ENCODE measurements at regions not wholly inside any gene's neighbourhood (a gene's known extent, or its start where the extent isn't known, plus 50 kb on each side); places are given as distances from the start of the nearest gene placed in this dataset.

DNA sequence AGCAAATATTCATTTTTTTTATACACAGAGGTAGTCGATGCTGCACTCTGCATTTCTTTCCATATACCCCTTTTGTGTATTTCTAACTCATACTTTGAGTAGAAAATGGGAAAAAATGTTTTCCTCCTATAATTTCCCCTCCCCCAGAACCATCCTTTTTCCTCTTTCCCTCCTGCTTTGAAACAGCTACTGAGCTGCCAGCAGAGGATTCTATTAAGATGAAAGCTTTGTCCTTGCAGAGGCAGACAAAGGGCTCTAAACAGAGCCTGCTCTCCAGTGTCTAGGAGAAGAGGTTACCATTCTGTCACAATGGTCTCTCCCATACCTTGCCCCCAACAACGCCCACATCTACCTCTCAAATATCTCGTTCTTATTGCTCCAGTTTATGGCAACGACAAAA is 74.6 kb upstream of the OSBPL8 start:
- WGBS (ENCODE audit: insufficient coverage, insufficient read length), result 100% methylated on average over 3 of the region's 4 CpGs

DNA sequence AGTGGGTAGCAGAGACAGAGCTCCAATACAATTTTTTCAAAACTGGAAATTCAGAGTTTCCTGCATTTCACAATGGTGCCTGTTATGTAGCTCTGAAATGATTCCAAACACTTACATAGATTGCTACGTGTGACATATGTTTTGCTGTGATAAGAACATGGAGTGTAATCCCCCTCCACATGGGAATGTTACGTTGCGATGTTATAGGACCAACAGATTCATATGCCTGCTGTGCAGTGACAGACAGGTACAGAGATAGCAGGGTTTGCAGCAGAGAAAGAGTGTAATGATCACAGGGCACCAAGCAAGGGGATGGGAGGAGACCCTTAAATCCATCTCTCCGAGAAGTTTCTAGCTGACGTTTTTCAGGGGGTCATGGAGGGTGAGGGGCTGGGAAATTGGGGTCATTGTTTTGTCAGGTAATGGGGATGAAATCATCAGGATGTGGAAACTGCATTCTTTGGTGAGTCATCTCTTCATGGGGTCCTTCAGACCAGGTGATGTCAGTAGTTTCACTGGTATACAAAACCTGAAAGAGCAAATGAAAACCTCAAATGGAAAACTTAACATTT is 76.6 kb upstream of the OSBPL8 start:
- Histone ChIP-seq H3K27ac (ENCODE audit: low read length) (no peak overlapping the region), H3K4me3 (ENCODE audit: low read length) (no peak overlapping the region), H3K4me1 (ENCODE audit: control insufficient read depth, insufficient read depth, low read length) (peaks cover 4% of the 10 kb centered on the region; the same call in 1 of the 2 replicates), H3K36me3 (ENCODE audit: control insufficient read depth, insufficient read depth, low read length) (no peaks in the 10 kb centered on the region), H3K27me3 (ENCODE audit: control insufficient read depth, insufficient read depth, low read length) (no peaks in the 10 kb centered on the region), H3K9me3 (ENCODE audit: control insufficient read depth, insufficient read depth, low read length) (no peaks in the 10 kb centered on the region)
- DNase-seq (ENCODE audit: low read depth, low spot score), result no peak
- no CpG with 5 or more reads among the region's 5 CpGs for WGBS (ENCODE audit: insufficient coverage, insufficient read length)

More for the DNA sequence above, 74.6 kb upstream of the OSBPL8 start:
- no peaks in the 10 kb centered on the region for H3K36me3 ChIP-seq (ENCODE audit: control insufficient read depth, insufficient read depth, low read length)
- peaks cover 4% of the 10 kb centered on the region; the same call in 1 of the 2 replicates for H3K4me1 ChIP-seq (ENCODE audit: control insufficient read depth, insufficient read depth, low read length)
- no peaks in the 10 kb centered on the region for H3K9me3 ChIP-seq (ENCODE audit: control insufficient read depth, insufficient read depth, low read length)
- no peak overlapping the region for H3K27ac ChIP-seq (ENCODE audit: low read length)
- DNase-seq (ENCODE audit: low read depth, low spot score), result no peak
- H3K4me3 ChIP-seq (ENCODE audit: low read length), result no peak overlapping the region
- H3K27me3 ChIP-seq (ENCODE audit: control insufficient read depth, insufficient read depth, low read length), result no peaks in the 10 kb centered on the region

DNA sequence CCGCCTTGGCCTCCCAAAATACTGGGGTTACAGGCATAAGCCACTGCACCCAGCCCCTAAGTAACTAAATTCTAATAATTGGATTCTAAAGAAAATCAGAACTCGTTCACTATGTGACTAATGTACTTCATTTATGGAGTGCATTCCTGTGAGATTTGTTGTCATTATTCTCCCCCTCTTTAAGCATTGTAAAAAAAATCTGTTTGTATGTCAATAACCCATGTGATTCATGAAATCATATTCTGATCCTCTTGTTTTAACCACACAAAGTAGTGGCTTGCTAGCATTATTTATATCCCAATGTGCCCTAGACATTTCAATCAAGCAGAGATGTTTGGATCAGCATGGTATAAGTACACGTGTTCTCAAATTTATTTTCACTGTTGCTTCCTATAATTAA is 78.2 kb upstream of the OSBPL8 start:
- WGBS (ENCODE audit: insufficient coverage, insufficient read length), result no CpG with 5 or more reads among the region's 3 CpGs
- no peak overlapping the region for H3K4me3 ChIP-seq (ENCODE audit: low read length)
- peaks cover 4% of the 10 kb centered on the region; the same call in 1 of the 2 replicates for H3K4me1 ChIP-seq (ENCODE audit: control insufficient read depth, insufficient read depth, low read length)
- no peaks in the 10 kb centered on the region for H3K27me3 ChIP-seq (ENCODE audit: control insufficient read depth, insufficient read depth, low read length)
- no peak overlapping the region for H3K27ac ChIP-seq (ENCODE audit: low read length)
- no peak for DNase-seq (ENCODE audit: low read depth, low spot score)
- no peaks in the 10 kb centered on the region for H3K9me3 ChIP-seq (ENCODE audit: control insufficient read depth, insufficient read depth, low read length)
- no peaks in the 10 kb centered on the region for H3K36me3 ChIP-seq (ENCODE audit: control insufficient read depth, insufficient read depth, low read length)

DNA sequence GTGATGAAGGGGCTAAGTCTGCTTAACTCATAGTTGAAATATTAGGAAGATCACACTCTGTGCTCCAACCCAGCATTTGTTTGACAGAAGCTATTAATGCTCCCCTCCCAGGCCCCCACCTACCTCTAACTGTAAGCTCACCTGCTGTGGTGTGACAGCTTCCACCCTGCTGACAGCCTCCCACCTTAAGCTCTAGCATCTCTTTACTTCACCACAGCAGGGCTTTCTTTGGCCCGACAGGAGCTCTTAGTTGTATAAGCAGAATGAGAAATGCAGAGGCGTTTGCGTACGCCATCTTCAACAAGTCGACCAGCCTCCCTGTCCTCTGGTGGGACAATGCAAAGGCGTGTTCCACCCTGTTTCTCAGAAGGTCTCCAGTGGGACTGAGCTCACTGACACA is 80.1 kb upstream of the OSBPL8 start:
- no peak for DNase-seq (ENCODE audit: low read depth, low spot score)
- Histone ChIP-seq H3K4me3 (ENCODE audit: low read length) (no peak overlapping the region), H3K27me3 (ENCODE audit: control insufficient read depth, insufficient read depth, low read length) (no peaks in the 10 kb centered on the region), H3K36me3 (ENCODE audit: control insufficient read depth, insufficient read depth, low read length) (no peaks in the 10 kb centered on the region), H3K9me3 (ENCODE audit: control insufficient read depth, insufficient read depth, low read length) (no peaks in the 10 kb centered on the region), H3K4me1 (ENCODE audit: control insufficient read depth, insufficient read depth, low read length) (peaks cover 3% of the 10 kb centered on the region; the same call in 1 of the 2 replicates), H3K27ac (ENCODE audit: low read length) (no peak overlapping the region)
- WGBS (ENCODE audit: insufficient coverage, insufficient read length), result no CpG with 5 or more reads among the region's 6 CpGs

DNA sequence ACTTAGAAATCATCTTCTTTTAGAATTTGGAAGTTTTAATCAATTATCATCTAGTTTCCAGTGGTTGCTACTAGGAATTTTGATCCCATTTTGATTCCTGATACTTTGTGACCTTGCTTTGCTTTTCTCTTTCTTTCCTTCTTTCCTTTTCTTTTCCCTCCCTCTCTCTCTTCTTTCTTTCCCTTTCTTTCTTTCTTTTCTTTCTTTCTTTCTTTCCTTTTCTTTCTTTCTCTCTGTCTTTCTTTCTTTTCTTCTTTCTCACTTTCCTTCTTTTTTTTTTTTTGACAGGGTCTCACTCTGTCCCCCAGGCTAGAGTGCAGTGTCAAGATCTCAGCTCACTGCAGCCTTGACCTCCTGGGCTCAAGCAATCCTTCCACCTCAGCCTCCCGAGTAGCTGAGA is 81.5 kb upstream of the OSBPL8 start:
- WGBS (ENCODE audit: insufficient coverage, insufficient read length), result no CpG with 5 or more reads among the region's 1 CpG
- no peaks in the 10 kb centered on the region for H3K36me3 ChIP-seq (ENCODE audit: control insufficient read depth, insufficient read depth, low read length)
- H3K27me3 ChIP-seq (ENCODE audit: control insufficient read depth, insufficient read depth, low read length), result no peaks in the 10 kb centered on the region
- no peak for DNase-seq (ENCODE audit: low read depth, low spot score)
- no peak overlapping the region for H3K27ac ChIP-seq (ENCODE audit: low read length)
- no peak overlapping the region for H3K4me3 ChIP-seq (ENCODE audit: low read length)
- peaks cover 2% of the 10 kb centered on the region; the same call in 1 of the 2 replicates for H3K4me1 ChIP-seq (ENCODE audit: control insufficient read depth, insufficient read depth, low read length)
- no peaks in the 10 kb centered on the region for H3K9me3 ChIP-seq (ENCODE audit: control insufficient read depth, insufficient read depth, low read length)

DNA sequence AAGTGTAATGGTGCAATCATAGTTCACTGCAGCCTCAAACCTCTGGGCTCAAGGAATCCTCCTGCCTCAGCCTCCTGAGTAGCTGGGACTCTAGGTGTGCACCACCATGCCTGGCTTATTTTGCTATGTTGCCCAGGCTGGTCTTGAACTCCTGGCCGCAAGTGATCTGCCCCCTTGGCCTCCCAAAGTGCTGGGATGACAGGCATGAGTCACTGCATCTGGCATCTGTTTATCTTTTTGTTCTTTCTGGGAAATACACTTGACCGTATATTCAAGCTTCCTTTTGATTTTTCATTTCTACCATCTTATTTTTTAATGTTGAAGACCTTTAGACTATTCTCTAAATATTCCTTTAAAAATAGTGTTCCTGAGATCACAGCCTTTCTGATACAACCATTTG is 82.4 kb upstream of the OSBPL8 start:
- no CpG with 5 or more reads among the region's 2 CpGs for WGBS (ENCODE audit: insufficient coverage, insufficient read length)
- Histone ChIP-seq H3K27ac (ENCODE audit: low read length) (no peak overlapping the region), H3K9me3 (ENCODE audit: control insufficient read depth, insufficient read depth, low read length) (no peaks in the 10 kb centered on the region), H3K4me3 (ENCODE audit: low read length) (no peak overlapping the region), H3K27me3 (ENCODE audit: control insufficient read depth, insufficient read depth, low read length) (no peaks in the 10 kb centered on the region), H3K4me1 (ENCODE audit: control insufficient read depth, insufficient read depth, low read length) (no peaks in the 10 kb centered on the region), H3K36me3 (ENCODE audit: control insufficient read depth, insufficient read depth, low read length) (no peaks in the 10 kb centered on the region)
- no peak for DNase-seq (ENCODE audit: low read depth, low spot score)

DNA sequence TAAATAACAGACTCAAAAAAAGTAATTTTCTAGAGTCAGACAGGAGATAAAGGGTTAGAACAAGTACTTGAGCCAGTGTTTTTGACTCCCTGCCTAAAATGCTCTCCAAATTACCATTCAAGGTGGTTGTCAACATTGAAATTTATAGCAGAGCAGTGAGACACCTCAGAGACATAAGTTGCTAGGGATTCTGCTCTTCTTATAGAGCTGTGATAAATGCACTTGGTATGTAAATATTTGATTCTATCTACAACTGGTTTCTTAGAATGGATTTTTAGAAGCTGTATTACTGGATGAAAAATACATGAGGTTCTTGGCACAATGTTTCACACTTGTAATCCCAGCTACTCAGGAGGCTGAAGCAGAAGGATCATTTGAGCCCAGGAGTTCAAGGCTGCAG is 83.9 kb upstream of the OSBPL8 start:
- no peaks in the 10 kb centered on the region for H3K9me3 ChIP-seq (ENCODE audit: control insufficient read depth, insufficient read depth, low read length)
- no peak overlapping the region for H3K4me3 ChIP-seq (ENCODE audit: low read length)
- H3K36me3 ChIP-seq (ENCODE audit: control insufficient read depth, insufficient read depth, low read length), result no peaks in the 10 kb centered on the region
- H3K4me1 ChIP-seq (ENCODE audit: control insufficient read depth, insufficient read depth, low read length), result no peaks in the 10 kb centered on the region
- H3K27ac ChIP-seq (ENCODE audit: low read length), result no peak overlapping the region
- no peaks in the 10 kb centered on the region for H3K27me3 ChIP-seq (ENCODE audit: control insufficient read depth, insufficient read depth, low read length)
- no peak for DNase-seq (ENCODE audit: low read depth, low spot score)

DNA sequence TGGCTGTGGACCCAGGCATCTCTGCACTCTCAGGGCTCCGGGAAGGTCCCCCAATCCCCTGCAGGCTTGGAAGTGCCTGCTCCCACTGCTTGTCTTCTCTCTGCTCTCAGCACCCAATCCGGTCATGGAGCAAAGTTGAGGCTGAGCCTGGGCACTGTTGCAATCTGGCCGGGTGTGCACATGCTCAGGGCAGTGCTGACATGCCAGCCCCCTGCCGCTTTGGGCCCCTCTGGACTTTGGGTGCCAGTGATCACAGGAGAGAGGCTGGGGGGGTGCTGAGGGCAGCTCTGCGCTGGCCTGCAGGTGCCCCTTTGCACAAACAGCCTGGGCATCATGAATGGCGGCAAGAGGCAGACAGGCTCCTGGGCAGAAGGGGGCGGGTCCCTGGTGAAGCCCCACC is 85.4 kb upstream of the OSBPL8 start:
- no peak overlapping the region for H3K4me3 ChIP-seq (ENCODE audit: low read length)
- no peaks in the 10 kb centered on the region for H3K4me1 ChIP-seq (ENCODE audit: control insufficient read depth, insufficient read depth, low read length)
- no CpG with 5 or more reads among the region's 7 CpGs for WGBS (ENCODE audit: insufficient coverage, insufficient read length)
- no peak for DNase-seq (ENCODE audit: low read depth, low spot score)
- no peak overlapping the region for H3K27ac ChIP-seq (ENCODE audit: low read length)
- no peaks in the 10 kb centered on the region for H3K9me3 ChIP-seq (ENCODE audit: control insufficient read depth, insufficient read depth, low read length)
- H3K27me3 ChIP-seq (ENCODE audit: control insufficient read depth, insufficient read depth, low read length), result no peaks in the 10 kb centered on the region
- no peaks in the 10 kb centered on the region for H3K36me3 ChIP-seq (ENCODE audit: control insufficient read depth, insufficient read depth, low read length)

DNA sequence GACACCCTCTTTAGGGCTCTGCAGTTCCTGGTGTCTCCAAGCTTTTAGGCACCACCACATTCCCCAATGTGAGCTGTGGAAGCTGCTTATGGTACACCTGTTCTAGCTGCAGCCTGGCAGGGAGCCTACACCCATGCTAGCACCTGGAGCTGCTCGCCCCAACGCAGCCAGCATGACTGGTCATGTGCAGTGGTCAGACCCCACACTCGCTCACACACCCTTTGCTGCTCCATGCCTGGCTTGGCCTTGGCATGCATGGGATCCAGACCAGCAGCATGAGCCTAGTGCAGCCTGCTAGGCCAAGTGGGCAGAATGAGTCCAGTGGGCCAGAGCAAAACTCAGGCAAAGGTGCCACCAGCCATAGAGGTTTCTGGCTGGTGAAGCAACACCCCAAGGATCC is 86.4 kb upstream of the OSBPL8 start:
- no CpG with 5 or more reads among the region's 3 CpGs for WGBS (ENCODE audit: insufficient coverage, insufficient read length)
- Histone ChIP-seq H3K27me3 (ENCODE audit: control insufficient read depth, insufficient read depth, low read length) (no peaks in the 10 kb centered on the region), H3K9me3 (ENCODE audit: control insufficient read depth, insufficient read depth, low read length) (no peaks in the 10 kb centered on the region), H3K4me1 (ENCODE audit: control insufficient read depth, insufficient read depth, low read length) (no peaks in the 10 kb centered on the region), H3K36me3 (ENCODE audit: control insufficient read depth, insufficient read depth, low read length) (no peaks in the 10 kb centered on the region), H3K27ac (ENCODE audit: low read length) (no peak overlapping the region), H3K4me3 (ENCODE audit: low read length) (no peak overlapping the region)
- DNase-seq (ENCODE audit: low read depth, low spot score), result no peak

DNA sequence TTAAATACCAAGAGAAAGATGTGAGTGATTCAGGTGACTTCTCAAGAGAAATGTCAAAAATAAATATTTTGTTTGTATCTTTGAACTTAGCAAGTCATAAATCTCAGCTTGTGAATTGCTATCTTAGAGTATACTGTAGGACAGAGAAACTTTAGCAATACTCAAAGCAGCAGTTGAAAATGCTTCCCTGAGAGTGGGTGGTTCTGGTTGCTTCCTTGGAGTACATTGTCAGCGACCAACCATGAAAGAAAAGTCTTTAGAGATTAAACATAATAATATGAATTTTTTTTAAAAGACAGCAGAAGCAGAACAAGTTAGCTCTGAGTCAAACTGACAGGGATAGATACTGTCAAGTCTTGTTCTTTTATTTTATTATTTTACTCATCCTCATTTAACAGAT is 86.8 kb upstream of the OSBPL8 start:
- Histone ChIP-seq H3K27ac (ENCODE audit: low read length) (no peak overlapping the region), H3K4me3 (ENCODE audit: low read length) (no peak overlapping the region), H3K27me3 (ENCODE audit: control insufficient read depth, insufficient read depth, low read length) (no peaks in the 10 kb centered on the region), H3K4me1 (ENCODE audit: control insufficient read depth, insufficient read depth, low read length) (no peaks in the 10 kb centered on the region), H3K36me3 (ENCODE audit: control insufficient read depth, insufficient read depth, low read length) (no peaks in the 10 kb centered on the region), H3K9me3 (ENCODE audit: control insufficient read depth, insufficient read depth, low read length) (no peaks in the 10 kb centered on the region)
- no peak for DNase-seq (ENCODE audit: low read depth, low spot score)
- WGBS (ENCODE audit: insufficient coverage, insufficient read length), result no CpG with 5 or more reads among the region's 1 CpG

DNA sequence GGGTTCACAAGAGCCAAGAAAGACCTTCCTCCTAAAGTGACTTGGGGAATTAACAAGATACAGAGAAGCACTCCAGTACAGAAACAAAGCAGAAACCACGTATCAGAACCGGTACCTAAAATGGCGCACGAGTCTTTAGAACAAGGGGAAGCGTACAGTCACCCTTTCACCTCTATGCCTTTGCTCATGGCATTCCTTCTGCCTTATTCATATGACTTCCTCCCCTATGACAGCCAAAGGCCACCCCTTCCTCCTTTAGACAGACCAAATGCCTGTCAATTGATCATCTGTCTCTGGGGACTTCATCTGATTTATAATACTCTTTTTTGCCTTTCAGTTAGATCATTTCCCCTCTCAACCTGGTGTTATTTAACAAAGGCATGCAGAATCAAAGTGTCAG is 89.5 kb upstream of the OSBPL8 start:
- no peaks in the 10 kb centered on the region for H3K9me3 ChIP-seq (ENCODE audit: control insufficient read depth, insufficient read depth, low read length)
- WGBS (ENCODE audit: insufficient coverage, insufficient read length), result no CpG with 5 or more reads among the region's 5 CpGs
- no peak for DNase-seq (ENCODE audit: low read depth, low spot score)
- no peak overlapping the region for H3K27ac ChIP-seq (ENCODE audit: low read length)
- H3K4me1 ChIP-seq (ENCODE audit: control insufficient read depth, insufficient read depth, low read length), result no peaks in the 10 kb centered on the region
- no peaks in the 10 kb centered on the region for H3K27me3 ChIP-seq (ENCODE audit: control insufficient read depth, insufficient read depth, low read length)
- H3K4me3 ChIP-seq (ENCODE audit: low read length), result no peak overlapping the region
- no peaks in the 10 kb centered on the region for H3K36me3 ChIP-seq (ENCODE audit: control insufficient read depth, insufficient read depth, low read length)

Measured in iPS DF 6.9 (cell line).